HG02623 (cell line): ENCODE measurements at regions not wholly inside any gene's neighbourhood (a gene's known extent, or its start where the extent isn't known, plus 50 kb on each side); places are given as distances from the start of the nearest gene placed in this dataset.

Experiments used
- ATAC-seq: cut with Tn5 transposase; IDR thresholded peaks from one replicate; pipeline ENCODE4 v1.9.1; 2021; ENCODE audit warnings: moderate library complexity; ENCODE audit not compliant: unreplicated experiment

DNA sequence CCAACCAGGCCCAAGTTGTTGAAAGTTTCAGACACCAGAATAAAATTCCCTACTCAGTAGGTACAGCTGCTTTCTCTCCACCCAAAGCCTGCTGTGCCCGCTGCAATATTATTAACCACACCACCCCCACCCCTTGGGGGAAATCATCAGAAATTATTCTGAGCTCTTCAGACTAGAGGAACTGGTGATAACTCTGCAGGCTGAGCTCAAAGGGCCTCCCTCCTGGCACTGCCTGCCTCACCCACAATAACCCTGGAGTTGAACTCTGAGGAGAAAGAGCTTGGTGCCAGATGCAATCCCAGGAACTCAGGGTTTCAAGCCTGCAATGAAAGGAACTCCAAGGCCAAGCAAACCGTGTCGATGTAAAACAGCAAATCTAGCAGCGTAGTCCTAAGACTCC, 381.7 kb upstream of the ZNF507 start:
- no peak for ATAC-seq

DNA sequence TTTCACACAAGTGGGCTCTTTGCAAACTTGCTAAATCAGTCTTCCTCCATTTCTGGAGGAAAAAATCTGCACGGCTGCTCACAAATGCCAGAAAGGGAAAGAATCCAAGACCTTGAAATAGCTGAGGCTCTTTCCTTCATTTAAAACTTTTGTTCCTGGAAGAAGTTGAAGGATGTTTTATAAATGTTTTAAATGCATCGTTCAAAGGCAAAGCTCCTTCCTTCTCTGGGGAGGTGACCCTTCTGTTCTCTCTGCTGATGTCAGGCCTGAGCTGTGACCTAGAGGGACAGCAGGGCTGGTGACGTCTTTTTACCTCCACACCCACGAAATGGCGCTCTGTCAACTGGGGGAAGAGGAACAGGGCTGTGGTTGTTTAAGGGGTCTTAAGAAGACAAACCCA, 376.4 kb upstream of the ZNF507 start:
- ATAC-seq, result no peak

DNA sequence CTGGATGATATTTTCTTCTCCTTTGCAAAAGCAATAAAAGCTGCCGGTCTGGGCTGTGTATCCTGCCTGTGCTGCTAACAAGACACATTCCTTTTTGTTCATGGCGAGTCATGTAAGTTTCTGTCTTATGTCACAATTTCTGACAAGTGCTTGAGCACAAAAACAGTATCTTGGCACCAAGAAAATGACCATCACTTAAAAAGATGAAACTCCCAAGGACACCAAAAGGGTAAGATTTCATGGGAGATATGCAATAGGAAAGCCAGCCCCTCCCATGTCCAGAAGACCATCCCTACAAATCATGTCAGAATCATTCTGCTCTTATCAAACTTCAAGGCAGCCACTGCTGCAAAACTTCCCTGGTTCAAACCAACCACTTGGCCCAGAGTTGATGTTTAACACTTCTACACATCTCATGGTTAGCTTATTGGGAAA, 375.4 kb upstream of the ZNF507 start:
- ATAC-seq, result no peak

- no peak for ATAC-seq
Measured at GRCh38 chr19:31974290-31974689, 371.1 kb upstream of the ZNF507 start.

- no peak for ATAC-seq
Measured at GRCh38 chr19:31974941-31975340, 370.5 kb upstream of the ZNF507 start.

DNA sequence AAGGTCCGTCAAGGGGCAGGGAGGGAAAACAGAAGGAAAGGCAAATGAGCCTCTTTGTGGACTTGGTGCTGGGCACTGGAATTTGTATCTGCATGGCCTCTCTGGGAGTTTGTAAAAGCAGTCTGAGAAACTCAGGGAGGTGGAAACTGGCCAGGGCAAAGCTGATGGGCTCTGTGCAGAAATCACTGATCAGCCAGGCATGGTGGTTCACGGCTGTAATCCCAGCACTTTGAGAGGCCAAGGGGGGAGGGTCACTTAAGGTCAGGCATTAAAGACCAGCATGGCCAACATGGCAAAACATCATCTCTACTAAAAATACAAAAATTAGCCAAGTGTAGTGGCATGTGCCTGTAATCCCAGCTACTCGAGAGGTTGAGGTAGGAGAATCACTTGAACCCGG, 369.9 kb upstream of the ZNF507 start:
- no peak for ATAC-seq

- ATAC-seq, result no peak
Measured at GRCh38 chr19:31976775-31977536, 368.5 kb upstream of the ZNF507 start.

DNA sequence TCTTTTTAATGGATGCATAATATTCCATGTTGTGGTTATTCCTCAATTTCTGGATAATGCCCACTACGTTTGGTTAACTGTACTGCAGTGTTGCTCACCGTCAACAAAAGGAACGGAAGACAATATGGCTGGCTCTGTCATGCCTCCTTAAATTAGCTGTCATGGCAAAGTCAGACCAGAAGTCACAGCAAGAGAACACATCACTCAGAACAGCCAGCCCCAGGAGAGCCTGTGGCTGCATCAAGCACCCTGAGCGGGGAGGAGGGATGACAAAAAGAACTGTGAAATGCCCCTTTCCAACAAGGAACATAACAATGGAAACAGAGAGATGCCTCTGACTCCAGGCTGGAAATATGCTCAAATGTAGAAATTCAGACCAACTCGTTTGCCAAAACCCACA, 366.0 kb upstream of the ZNF507 start:
- no peak for ATAC-seq

DNA sequence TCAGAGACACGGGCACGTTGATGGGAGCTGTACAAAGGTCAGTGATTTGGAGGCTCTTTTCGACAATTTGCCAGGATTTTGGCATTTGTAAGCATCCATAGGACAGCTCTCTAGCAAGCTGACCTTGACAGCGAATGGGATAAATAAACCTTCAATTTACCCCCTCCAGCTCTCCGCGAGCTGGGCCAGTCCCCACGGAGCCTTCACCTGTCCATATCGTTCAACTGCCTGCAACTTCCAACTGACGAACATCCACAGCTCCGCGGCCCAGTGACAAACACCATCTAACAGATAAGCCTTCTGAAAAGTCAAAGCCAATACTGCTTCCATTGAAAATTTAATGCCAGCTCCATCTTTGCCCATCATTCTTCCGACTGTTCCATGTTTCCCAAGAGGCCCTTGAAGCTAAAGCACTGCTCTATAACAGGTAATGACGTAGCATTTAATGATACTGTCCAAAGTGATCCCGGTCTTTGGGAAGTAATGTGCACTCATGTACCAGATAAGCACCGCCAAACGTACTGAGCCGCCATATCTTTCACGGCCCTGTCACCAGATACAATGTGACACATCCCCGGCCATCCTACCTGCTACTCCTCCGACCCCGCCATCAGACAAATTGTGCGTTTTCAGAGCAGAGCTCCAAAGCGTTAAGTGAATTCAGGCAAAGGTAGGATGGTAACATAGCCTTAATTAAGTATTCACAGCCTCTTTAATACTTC, 365.3 kb upstream of the ZNF507 start:
- no peak for ATAC-seq

- ATAC-seq, result no peak
Measured at GRCh38 chr19:31980796-31981195, 364.6 kb upstream of the ZNF507 start.

DNA sequence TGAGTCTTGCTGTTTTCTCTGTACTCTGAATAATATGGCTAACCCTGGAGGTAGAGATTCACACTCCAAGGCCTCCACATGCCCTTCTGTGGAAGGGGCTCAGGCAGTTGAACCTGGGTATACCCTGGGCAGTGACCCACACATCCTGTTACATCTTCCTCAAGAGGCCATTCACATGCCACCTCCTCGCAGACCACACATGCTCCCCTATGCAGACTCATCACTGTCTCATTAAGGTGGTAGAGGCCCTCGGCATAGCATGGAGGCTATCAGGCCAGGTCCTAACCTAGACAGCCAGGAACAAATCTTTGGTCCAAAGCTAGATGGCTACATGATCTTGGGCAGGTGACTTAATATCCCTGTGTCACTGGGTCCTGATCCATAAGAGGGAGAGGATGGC, 363.9 kb upstream of the ZNF507 start:
- no peak for ATAC-seq

- no peak for ATAC-seq
Measured at GRCh38 chr19:31983647-31984046, 361.8 kb upstream of the ZNF507 start.

DNA sequence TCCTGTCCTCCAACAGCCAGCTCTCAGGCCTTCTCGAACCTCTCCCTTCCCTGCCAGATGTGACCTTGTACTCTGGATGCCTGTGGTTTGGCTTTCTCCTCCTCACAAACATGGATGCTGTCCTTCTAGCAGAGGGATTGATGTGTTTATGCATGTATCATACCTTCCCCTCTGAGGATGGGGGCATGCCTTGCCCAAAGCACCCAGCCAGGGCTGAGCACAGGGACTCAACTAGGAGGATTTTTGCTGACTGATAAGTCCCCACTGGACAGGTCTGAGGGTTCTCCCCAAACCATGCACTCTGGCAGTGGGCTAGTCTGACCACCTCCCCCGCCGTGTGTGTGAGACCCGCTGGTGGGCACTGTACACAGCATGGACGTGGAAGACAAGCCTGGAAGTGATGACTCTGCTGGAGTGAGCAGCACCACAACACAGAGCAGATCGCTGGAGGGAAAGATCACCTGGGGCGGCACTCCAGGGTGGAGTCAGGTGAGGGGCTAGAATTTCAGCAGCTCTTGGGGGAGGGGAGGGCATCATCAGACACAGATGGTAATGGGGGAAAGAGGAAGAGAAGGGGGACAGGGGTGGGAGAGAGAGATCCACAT, 360.3 kb upstream of the ZNF507 start:
- no peak for ATAC-seq

DNA sequence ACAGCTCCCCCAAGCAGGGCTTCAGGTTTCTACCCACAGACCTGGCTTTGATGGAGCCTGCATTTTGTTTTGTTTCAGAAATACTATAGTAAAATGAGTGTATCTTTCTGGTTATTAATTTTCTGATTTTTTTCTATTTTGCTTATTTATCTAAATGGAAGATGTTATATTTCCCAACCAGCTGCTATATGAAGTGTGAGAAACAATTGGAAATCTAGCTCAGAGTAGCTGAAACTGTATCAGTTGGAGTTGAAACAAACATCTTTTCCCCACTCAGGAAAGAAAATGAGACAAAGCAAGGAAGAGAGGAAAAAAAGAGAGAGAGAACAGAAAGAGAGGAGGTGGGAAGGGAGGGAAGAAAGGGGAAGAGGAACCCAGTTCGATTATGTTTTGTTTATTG, 358.5 kb upstream of the ZNF507 start:
- ATAC-seq, result no peak

GRCh38 chr19:31988256-31988655, 357.2 kb upstream of the ZNF507 start:
- ATAC-seq, result no peak

- no peak for ATAC-seq
Measured at GRCh38 chr19:31991984-31992655, 353.3 kb upstream of the ZNF507 start.

- no peak for ATAC-seq
Measured at GRCh38 chr19:31992750-31993149, 352.7 kb upstream of the ZNF507 start.

GRCh38 chr19:31995546-31995945, 349.9 kb upstream of the ZNF507 start:
- ATAC-seq, result no peak

- no peak for ATAC-seq
Measured at GRCh38 chr19:32010071-32010470, 335.3 kb upstream of the ZNF507 start.

- ATAC-seq, result no peak
Measured at GRCh38 chr19:32012206-32012605, 333.2 kb upstream of the ZNF507 start.

- no peak for ATAC-seq
Measured at GRCh38 chr19:32012886-32013631, 332.4 kb upstream of the ZNF507 start.
